ENCODE measurements at regions not wholly inside any gene's neighbourhood (a gene's known extent, or its start where the extent isn't known, plus 50 kb on each side); places are given as distances from the start of the nearest gene placed in this dataset.

DNA sequence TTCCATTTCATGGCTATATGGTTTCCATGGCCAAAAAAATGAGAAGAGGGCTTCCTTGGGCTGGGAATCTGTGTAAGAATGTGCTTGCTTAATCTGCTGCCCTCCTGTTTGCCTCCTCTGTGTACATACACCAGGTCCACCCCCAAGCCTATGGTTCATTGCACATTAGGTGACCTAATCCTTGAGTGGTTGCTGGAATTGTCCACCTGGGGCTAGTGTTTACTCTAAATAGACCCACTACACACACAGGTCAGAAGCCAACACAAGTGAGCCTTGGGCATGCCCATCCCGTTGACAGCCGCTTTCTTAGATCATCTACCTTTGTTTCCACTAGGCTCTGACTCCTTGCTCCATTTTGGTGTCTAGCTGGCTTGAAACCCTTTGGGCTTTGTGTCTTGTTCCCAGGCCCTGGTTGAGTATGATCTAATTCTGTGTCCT is 59.2 kb upstream of the ATL2 start:
- Histone ChIP-seq H3K4me1 (peaks cover 0 to 4% of the 10 kb centered on the region in 2 donors), H3K27me3 (no peaks in the 10 kb centered on the region), H3K36me3 (no peaks in the 10 kb centered on the region), H3K9me3 (no peaks in the 10 kb centered on the region), H3K4me3 (no peak overlapping the region), H3K27ac (no peak overlapping the region)
- no peak for DNase-seq (ENCODE audit: low spot score in 2 of 2)
- TF ChIP-seq, protein P1, sequence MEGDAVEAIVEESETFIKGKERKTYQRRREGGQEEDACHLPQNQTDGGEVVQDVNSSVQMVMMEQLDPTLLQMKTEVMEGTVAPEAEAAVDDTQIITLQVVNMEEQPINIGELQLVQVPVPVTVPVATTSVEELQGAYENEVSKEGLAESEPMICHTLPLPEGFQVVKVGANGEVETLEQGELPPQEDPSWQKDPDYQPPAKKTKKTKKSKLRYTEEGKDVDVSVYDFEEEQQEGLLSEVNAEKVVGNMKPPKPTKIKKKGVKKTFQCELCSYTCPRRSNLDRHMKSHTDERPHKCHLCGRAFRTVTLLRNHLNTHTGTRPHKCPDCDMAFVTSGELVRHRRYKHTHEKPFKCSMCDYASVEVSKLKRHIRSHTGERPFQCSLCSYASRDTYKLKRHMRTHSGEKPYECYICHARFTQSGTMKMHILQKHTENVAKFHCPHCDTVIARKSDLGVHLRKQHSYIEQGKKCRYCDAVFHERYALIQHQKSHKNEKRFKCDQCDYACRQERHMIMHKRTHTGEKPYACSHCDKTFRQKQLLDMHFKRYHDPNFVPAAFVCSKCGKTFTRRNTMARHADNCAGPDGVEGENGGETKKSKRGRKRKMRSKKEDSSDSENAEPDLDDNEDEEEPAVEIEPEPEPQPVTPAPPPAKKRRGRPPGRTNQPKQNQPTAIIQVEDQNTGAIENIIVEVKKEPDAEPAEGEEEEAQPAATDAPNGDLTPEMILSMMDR (IDR thresholded peaks at IDR 0.05), result no peak
- intact Hi-C loops (cut with DNase I), result no loop called here

DNA sequence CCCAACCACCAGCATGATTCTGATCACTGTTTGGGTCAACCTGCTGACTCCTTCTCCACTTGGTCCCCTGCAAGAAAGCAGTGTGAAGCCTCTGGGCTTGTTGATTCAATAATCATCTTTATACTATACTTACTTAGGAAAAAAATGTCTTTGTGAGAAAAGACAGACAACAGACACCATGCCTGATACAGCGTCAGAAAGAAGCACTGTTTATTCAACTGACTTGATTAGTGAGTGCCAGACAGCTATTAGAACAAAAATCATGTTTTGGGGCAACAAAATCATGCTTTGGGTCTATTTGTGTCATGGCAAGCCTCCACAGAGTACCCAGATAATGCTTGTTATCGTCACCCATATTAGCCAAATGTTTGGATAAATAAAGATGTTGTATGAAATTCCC is 58.7 kb upstream of the ATL2 start:
- no peak for DNase-seq (ENCODE audit: low spot score in 2 of 2)
- intact Hi-C loops (cut with DNase I), result no loop called here
- Histone ChIP-seq H3K27ac (no peak overlapping the region), H3K27me3 (no peaks in the 10 kb centered on the region), H3K36me3 (no peaks in the 10 kb centered on the region), H3K4me1 (peaks cover 0 to 4% of the 10 kb centered on the region in 2 donors), H3K4me3 (no peak overlapping the region), H3K9me3 (no peaks in the 10 kb centered on the region)
- TF ChIP-seq, protein P1 (IDR thresholded peaks at IDR 0.05), result no peak

DNA sequence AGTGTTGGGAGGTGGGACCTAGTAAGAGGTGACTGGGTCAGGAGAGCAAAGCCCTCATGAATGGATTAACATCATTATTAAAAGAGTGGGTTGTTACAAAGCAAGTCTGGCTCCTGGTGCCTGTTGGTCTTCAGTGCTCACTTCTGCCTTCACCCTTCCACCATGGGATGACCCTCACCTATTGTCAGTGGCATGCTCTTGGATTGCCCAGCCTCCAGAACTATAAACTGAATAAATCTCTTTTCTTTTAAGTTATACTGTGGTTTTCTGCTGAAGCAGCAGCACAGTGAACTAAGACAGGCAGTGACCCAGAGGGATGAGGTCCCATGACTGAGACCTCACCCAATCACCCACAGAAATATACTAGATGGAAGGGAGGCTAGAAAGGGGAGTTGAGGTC is 57.5 kb upstream of the ATL2 start:
- intact Hi-C loops (cut with DNase I), result no loop called here
- no peaks in the 10 kb centered on the region for H3K36me3 ChIP-seq
- H3K4me1 ChIP-seq, result peaks cover 0 to 10% of the 10 kb centered on the region in 2 donors
- TF ChIP-seq, protein P1 (IDR thresholded peaks at IDR 0.05), result no peak
- no peaks in the 10 kb centered on the region for H3K9me3 ChIP-seq
- H3K27ac ChIP-seq, result no peak overlapping the region
- no peaks in the 10 kb centered on the region for H3K27me3 ChIP-seq
- H3K4me3 ChIP-seq, result no peak overlapping the region
- DNase-seq (ENCODE audit: low spot score in 2 of 2), result no peak

DNA sequence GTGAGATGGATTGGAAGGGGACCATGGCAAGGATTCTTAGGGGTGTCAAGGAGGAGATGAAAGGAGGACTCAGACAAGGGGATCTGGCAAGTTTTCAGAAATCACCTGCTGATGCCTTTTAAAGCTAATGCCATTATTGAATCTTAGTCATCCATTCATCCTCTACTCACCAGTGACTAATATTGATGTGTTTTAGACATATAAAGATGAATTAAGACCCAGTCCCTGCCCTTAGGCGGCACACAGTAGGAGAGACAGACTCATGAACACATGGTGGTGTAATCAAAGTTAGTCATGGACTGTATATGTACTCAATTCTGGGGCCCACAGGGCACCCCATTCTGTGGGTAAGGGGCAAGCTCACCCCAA is 56.5 kb upstream of the ATL2 start:
- H3K4me3 ChIP-seq, result no peak overlapping the region
- H3K27ac ChIP-seq, result peak overlapping the region in 1 of 2 donors; percentile 50
- intact Hi-C loops (cut with DNase I), result no loop called here
- peaks cover 0 to 20% of the 10 kb centered on the region in 2 donors for H3K4me1 ChIP-seq
- DNase-seq (ENCODE audit: low spot score in 2 of 2), result no peak
- H3K36me3 ChIP-seq, result no peaks in the 10 kb centered on the region
- no peaks in the 10 kb centered on the region for H3K27me3 ChIP-seq
- no peaks in the 10 kb centered on the region for H3K9me3 ChIP-seq
- TF ChIP-seq, protein P1 (IDR thresholded peaks at IDR 0.05), result no peak

DNA sequence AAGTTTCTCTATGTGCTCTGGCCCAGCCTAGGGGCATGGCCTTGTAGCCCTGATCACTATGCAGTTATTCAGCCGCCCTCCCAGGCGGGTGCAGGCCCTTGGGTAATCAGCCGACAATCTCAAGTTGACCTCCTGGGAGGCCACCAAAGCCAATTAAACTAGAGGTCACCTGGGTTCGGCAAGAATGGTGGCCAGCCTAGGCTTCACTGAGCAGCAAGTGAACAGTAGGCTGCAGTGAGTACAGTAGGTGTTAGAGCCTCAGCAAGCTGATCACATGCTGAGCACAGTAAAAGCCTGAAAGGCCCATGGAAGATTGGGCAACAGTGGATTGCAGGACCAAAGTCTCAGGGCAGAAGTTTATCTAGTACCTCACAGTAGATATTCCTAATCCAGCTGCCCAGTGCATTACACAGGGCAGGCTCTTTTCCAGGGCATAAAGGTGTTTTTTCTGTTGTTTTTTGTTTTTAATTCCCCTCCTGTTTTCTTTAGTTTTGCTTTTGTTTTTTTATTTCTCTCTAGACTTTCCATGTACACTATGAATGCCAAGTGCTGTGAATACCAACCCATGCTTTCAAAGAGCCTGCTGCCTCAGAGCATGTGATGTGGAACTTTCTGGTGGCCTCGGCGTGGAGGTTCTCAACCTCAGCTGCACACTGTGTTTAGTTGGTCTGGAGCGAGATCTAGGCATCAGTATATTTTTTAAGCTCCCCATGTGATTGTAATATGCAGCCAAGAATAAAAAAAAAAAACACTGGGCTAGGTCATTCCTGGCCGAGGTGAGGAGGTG is 55.9 kb upstream of the ATL2 start:
- TF ChIP-seq, protein P1 (IDR thresholded peaks at IDR 0.05), result no peak
- Histone ChIP-seq H3K27ac (peak overlapping the region; percentile 15 to 50), H3K36me3 (no peaks in the 10 kb centered on the region), H3K4me3 (no peak overlapping the region), H3K27me3 (no peaks in the 10 kb centered on the region), H3K9me3 (no peaks in the 10 kb centered on the region), H3K4me1 (peaks cover 0 to 23% of the 10 kb centered on the region in 2 donors)
- intact Hi-C loops (cut with DNase I), result no loop called here
- no peak for DNase-seq (ENCODE audit: low spot score in 2 of 2)

Measured in ascending aorta (tissue), 2 donors.